Colonic mucosa (tissue), 4 donors: ENCODE measurements at regions not wholly inside any gene's neighbourhood (a gene's known extent, or its start where the extent isn't known, plus 50 kb on each side); places are given as distances from the start of the nearest gene placed in this dataset.

ENCODE experiments used
- DNase-seq: peaks from one replicate; pipeline ENCODE4 v3.0.0-alpha.2; 2020
- H3K27ac ChIP-seq: fragments of 200-600 bp; one replicate; pipeline ENCODE4 v1.8.0; 2021
- H3K27me3 ChIP-seq: fragments of 200-600 bp; one replicate; pipeline ENCODE4 v1.8.0; 2021
- H3K36me3 ChIP-seq: fragments of 200-600 bp; one replicate; pipeline ENCODE4 v1.8.0; 2021
- H3K4me1 ChIP-seq: fragments of 200-600 bp; one replicate; pipeline ENCODE4 v1.8.0; 2021; ENCODE audit warnings: mild to moderate bottlenecking
- H3K4me3 ChIP-seq: fragments of 200-600 bp; one replicate; pipeline ENCODE4 v1.8.0; 2021
- H3K9ac ChIP-seq, 2 donors: one replicate each; pipeline ENCODE4 v1.7.0; 2013; ENCODE audit warnings: control low read depth in 2 of 2, low read depth in 2 of 2, low read length in 2 of 2
- H3K9me3 ChIP-seq: fragments of 200-600 bp; one replicate; pipeline ENCODE4 v1.8.0; 2021
- intact Hi-C: fragments of 100-400 bp; cut with DNase I; formaldehyde crosslinking; loops from one replicate; pipeline ENCODE4 v1.14.1; 2022
- TF ChIP-seq, protein P1 (sequence below): fragments of 200-600 bp; IDR thresholded peaks from one replicate; pipeline ENCODE4 v1.8.0; 2022; ENCODE audit warnings: antibody characterized with exemption, mild to moderate bottlenecking
- donor health status: healthy.
- donor health status: DM: no; HTN: no; CAD: no.
- donor health status: DM: no; HTN: no; CAD: no.

DNA sequence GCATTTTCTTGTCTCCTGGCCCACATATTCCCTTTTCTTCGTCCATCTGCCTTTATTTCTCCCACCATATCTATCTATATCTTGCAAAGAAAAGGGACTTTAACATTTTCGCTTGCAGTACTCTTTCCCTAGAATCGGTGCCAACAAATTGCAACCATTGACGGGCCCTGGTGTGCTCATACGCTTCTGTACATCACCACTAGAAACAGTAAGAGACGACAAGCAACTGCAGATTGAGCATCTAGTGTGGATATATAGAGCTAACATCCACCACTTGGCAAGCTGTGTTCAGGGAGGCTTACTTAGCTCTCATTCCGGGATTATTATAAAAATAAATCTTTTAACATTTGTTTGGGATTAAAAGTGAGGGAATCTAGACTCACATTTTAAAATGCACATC is 230.8 kb upstream of the PKN2 start:
- H3K36me3 ChIP-seq = no peaks in the 10 kb centered on the region
- TF ChIP-seq, protein P1, sequence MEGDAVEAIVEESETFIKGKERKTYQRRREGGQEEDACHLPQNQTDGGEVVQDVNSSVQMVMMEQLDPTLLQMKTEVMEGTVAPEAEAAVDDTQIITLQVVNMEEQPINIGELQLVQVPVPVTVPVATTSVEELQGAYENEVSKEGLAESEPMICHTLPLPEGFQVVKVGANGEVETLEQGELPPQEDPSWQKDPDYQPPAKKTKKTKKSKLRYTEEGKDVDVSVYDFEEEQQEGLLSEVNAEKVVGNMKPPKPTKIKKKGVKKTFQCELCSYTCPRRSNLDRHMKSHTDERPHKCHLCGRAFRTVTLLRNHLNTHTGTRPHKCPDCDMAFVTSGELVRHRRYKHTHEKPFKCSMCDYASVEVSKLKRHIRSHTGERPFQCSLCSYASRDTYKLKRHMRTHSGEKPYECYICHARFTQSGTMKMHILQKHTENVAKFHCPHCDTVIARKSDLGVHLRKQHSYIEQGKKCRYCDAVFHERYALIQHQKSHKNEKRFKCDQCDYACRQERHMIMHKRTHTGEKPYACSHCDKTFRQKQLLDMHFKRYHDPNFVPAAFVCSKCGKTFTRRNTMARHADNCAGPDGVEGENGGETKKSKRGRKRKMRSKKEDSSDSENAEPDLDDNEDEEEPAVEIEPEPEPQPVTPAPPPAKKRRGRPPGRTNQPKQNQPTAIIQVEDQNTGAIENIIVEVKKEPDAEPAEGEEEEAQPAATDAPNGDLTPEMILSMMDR = no peak
- no peak overlapping the region for H3K9ac ChIP-seq
- no peak overlapping the region for H3K27ac ChIP-seq
- intact Hi-C loops = no loop called here
- H3K9me3 ChIP-seq = no peaks in the 10 kb centered on the region
- H3K27me3 ChIP-seq = no peaks in the 10 kb centered on the region
- H3K4me1 ChIP-seq = no peaks in the 10 kb centered on the region
- no peak overlapping the region for H3K4me3 ChIP-seq
- DNase-seq = no peak

DNA sequence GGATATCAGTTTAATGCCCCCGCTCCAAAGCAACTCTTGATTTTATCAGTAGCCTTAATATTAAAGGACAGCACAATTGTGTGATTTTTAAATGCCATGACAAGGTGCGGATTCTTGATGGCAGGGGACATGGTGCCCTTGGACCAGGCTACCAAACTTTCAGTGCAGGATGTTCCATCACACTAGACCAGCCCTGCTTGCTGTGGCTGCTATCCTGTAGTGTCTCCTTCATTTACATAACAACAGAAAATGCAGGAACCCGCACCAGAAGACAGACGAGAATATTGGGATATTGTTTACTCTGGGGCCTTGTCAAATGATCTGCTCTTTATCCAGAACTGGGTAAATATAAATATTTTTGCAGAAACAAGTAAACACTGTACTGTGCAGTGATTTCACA is 229.3 kb upstream of the PKN2 start:
- Histone ChIP-seq H3K4me1 (no peaks in the 10 kb centered on the region), H3K36me3 (no peaks in the 10 kb centered on the region), H3K27me3 (no peaks in the 10 kb centered on the region), H3K27ac (no peak overlapping the region), H3K9me3 (no peaks in the 10 kb centered on the region), H3K9ac (no peak overlapping the region), H3K4me3 (no peak overlapping the region)
- no peak for DNase-seq
- TF ChIP-seq, protein P1 = no peak
- intact Hi-C loops = no loop called here

DNA sequence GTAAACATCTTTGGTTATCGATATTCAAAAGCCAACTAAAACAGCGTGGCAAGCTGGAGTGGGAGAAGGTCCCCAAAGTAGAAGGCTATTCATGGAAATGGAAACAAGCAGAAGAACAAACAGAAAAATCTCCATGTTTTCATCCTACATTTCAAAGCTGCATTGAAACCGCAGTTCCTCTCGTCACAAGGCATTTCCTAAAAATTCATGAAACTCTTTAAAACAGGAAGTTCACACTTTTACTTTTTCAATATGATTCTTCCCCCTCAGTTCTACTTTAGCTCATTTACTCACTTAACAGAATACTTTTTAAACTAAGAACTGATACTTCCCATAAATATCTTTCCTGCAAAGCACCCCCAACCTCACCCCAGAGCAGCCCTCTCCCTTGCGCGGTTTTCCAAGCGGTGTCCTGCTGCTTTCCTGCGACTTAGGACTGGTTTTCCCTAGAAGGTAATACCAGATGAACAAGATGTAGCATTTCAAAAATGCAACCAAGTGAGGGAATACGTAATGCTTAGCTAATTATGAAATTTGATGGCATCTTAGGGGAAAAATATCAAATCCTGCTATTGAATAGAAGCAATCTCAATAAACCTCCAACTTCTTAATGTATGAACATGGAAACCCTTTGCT is 228.3 kb upstream of the PKN2 start:
- Histone ChIP-seq H3K36me3 (no peaks in the 10 kb centered on the region), H3K27ac (no peak overlapping the region), H3K9me3 (no peaks in the 10 kb centered on the region), H3K4me1 (no peaks in the 10 kb centered on the region), H3K4me3 (no peak overlapping the region), H3K9ac (no peak overlapping the region), H3K27me3 (no peaks in the 10 kb centered on the region)
- intact Hi-C loops = no loop called here
- DNase-seq = no peak
- TF ChIP-seq, protein P1 = no peak

DNA sequence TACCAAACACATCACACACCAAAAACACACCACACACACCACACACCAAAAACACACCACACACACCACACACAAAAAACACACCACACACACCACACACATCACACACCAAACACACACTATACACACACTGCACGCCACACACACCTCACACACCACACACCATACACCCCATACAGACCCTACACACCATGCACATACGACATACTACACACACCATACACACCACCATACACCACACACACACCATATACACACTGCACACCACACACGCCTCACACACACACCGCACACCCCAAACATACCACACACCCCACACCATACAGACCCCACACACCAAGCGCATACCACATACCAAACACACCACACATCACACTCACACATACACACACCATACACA is 226.9 kb upstream of the PKN2 start:
- TF ChIP-seq, protein P1 = no peak
- no peaks in the 10 kb centered on the region for H3K36me3 ChIP-seq

DNA sequence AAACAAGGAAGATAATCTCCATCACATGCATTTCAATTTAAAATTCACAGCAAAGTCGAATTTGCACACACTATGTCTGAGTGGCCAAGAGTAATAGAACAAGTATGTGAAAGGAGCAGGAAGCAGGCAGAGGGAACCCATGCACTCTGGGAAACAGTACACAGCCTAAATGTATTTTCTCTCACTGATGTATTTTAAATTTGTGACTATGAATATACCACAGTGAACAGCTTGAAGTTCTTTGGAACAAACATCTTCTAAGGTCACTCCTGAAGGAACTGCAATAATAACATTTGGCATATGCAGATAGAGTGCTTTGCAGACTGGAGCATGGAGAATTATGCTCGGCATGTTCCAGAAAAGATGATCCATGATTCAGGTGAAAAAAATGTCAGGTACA is 223.1 kb upstream of the PKN2 start:
- no peak overlapping the region for H3K9ac ChIP-seq
- intact Hi-C loops = no loop called here

More for the DNA sequence above, 226.9 kb upstream of the PKN2 start:
- Histone ChIP-seq H3K4me3 (no peak overlapping the region), H3K9me3 (no peaks in the 10 kb centered on the region), H3K9ac (no peak overlapping the region), H3K4me1 (no peaks in the 10 kb centered on the region), H3K27me3 (no peaks in the 10 kb centered on the region), H3K27ac (no peak overlapping the region)
- intact Hi-C loops = no loop called here
- DNase-seq = no peak

More for the DNA sequence above, 223.1 kb upstream of the PKN2 start:
- H3K27ac ChIP-seq = no peak overlapping the region
- no peaks in the 10 kb centered on the region for H3K9me3 ChIP-seq
- no peaks in the 10 kb centered on the region for H3K36me3 ChIP-seq
- no peaks in the 10 kb centered on the region for H3K27me3 ChIP-seq
- DNase-seq = no peak
- TF ChIP-seq, protein P1 = no peak
- H3K4me3 ChIP-seq = no peak overlapping the region
- no peaks in the 10 kb centered on the region for H3K4me1 ChIP-seq
